ENCODE measurements at regions not wholly inside any gene's neighbourhood (a gene's known extent, or its start where the extent isn't known, plus 50 kb on each side); places are given as distances from the start of the nearest gene placed in this dataset.

GRCh38 chr10:106296750-106297392 lies 867.6 kb downstream of the SORCS1 start:
- H3K9me3 ChIP-seq (ENCODE audit: control insufficient read depth in 1 of 2, insufficient read depth in 1 of 2, low read length in 2 of 2), result peaks cover 0 to 4% of the 10 kb centered on the region in 2 experiments
- no peaks in the 10 kb centered on the region for H3K4me1 ChIP-seq (ENCODE audit: insufficient read depth, low read length)
- H3K27me3 ChIP-seq (ENCODE audit: control insufficient read depth in 1 of 2, insufficient read depth in 2 of 2, low read length in 2 of 2), result no peaks in the 10 kb centered on the region
- H3K36me3 Mint-ChIP-seq (ENCODE audit: low read depth), result no peaks in the 10 kb centered on the region
- no peak overlapping the region for H3K4me3 ChIP-seq (ENCODE audit: low read length)
- H3K36me3 ChIP-seq (ENCODE audit: insufficient read depth, low read length), result no peaks in the 10 kb centered on the region
- intact Hi-C loops (cut with DNase I, micrococcal nuclease), result no loop called here
- no peak overlapping the region for H3K27ac Mint-ChIP-seq
- no peaks in the 10 kb centered on the region for H3K27me3 Mint-ChIP-seq
- no peak overlapping the region for H3K27ac ChIP-seq (ENCODE audit: low read depth in 1 of 2, low read length in 2 of 2)
- DNase-seq (no peak), ATAC-seq (ENCODE audit: poor library complexity) (no peak)
- CTCF ChIA-PET, result no interaction called here
- no peak overlapping the region for H3K4me3 Mint-ChIP-seq
- POLR2A ChIA-PET, result no interaction called here
- H3K9me3 Mint-ChIP-seq, result peaks cover 5% of the 10 kb centered on the region
- no peak for TF ChIP-seq CTCF (IDR thresholded peaks at IDR 0.05)
- H3K4me1 Mint-ChIP-seq (ENCODE audit: low read depth), result no peaks in the 10 kb centered on the region

- H3K27ac ChIP-seq (ENCODE audit: low read depth in 1 of 2, low read length in 2 of 2), result no peak overlapping the region
- H3K27me3 ChIP-seq (ENCODE audit: control insufficient read depth in 1 of 2, insufficient read depth in 2 of 2, low read length in 2 of 2), result no peaks in the 10 kb centered on the region
- H3K9me3 Mint-ChIP-seq, result peaks cover 15% of the 10 kb centered on the region
- no peaks in the 10 kb centered on the region for H3K9me3 ChIP-seq (ENCODE audit: control insufficient read depth in 1 of 2, insufficient read depth in 1 of 2, low read length in 2 of 2)
- ChIA-PET CTCF (no interaction called here), POLR2A (no interaction called here)
- H3K4me3 Mint-ChIP-seq, result no peak overlapping the region
- intact Hi-C loops (cut with DNase I, micrococcal nuclease), result no loop called here
- no peak for DNase-seq
- no peaks in the 10 kb centered on the region for H3K36me3 Mint-ChIP-seq (ENCODE audit: low read depth)
- no peak for TF ChIP-seq CTCF (IDR thresholded peaks at IDR 0.05)
- no peaks in the 10 kb centered on the region for H3K4me1 ChIP-seq (ENCODE audit: insufficient read depth, low read length)
- H3K4me1 Mint-ChIP-seq (ENCODE audit: low read depth), result no peaks in the 10 kb centered on the region
- H3K36me3 ChIP-seq (ENCODE audit: insufficient read depth, low read length), result no peaks in the 10 kb centered on the region
- no peaks in the 10 kb centered on the region for H3K27me3 Mint-ChIP-seq
- H3K4me3 ChIP-seq (ENCODE audit: low read length), result no peak overlapping the region
- H3K27ac Mint-ChIP-seq, result no peak overlapping the region
- ATAC-seq (ENCODE audit: poor library complexity), result no peak
Observed at GRCh38 chr10:106284802-106285587, 879.5 kb downstream of the SORCS1 start.

GRCh38 chr10:106280896-106281460 lies 883.5 kb downstream of the SORCS1 start:
- ATAC-seq (ENCODE audit: poor library complexity) (no peak), DNase-seq (no peak)
- H3K36me3 Mint-ChIP-seq (ENCODE audit: low read depth), result no peaks in the 10 kb centered on the region
- no peaks in the 10 kb centered on the region for H3K27me3 ChIP-seq (ENCODE audit: control insufficient read depth in 1 of 2, insufficient read depth in 2 of 2, low read length in 2 of 2)
- H3K9me3 Mint-ChIP-seq, result peaks cover 14% of the 10 kb centered on the region
- H3K27ac Mint-ChIP-seq, result no peak overlapping the region
- no peaks in the 10 kb centered on the region for H3K4me1 ChIP-seq (ENCODE audit: insufficient read depth, low read length)
- POLR2A ChIA-PET, result no interaction called here
- H3K27me3 Mint-ChIP-seq, result no peaks in the 10 kb centered on the region
- H3K4me3 ChIP-seq (ENCODE audit: low read length), result no peak overlapping the region
- no peaks in the 10 kb centered on the region for H3K4me1 Mint-ChIP-seq (ENCODE audit: low read depth)
- TF ChIP-seq CTCF (IDR thresholded peaks at IDR 0.05), result no peak
- CTCF ChIA-PET, result no interaction called here
- H3K36me3 ChIP-seq (ENCODE audit: insufficient read depth, low read length), result no peaks in the 10 kb centered on the region
- H3K27ac ChIP-seq (ENCODE audit: low read depth in 1 of 2, low read length in 2 of 2), result no peak overlapping the region
- intact Hi-C loops (cut with DNase I, micrococcal nuclease), result no loop called here
- no peaks in the 10 kb centered on the region for H3K9me3 ChIP-seq (ENCODE audit: control insufficient read depth in 1 of 2, insufficient read depth in 1 of 2, low read length in 2 of 2)
- H3K4me3 Mint-ChIP-seq, result no peak overlapping the region
